Panc1 (cell line): ENCODE measurements at regions not wholly inside any gene's neighbourhood (a gene's known extent, or its start where the extent isn't known, plus 50 kb on each side); places are given as distances from the start of the nearest gene placed in this dataset.

Experiments used
- ATAC-seq: fragments of 200-7000 bp; cut with Tn5 transposase; 2 replicates; pipeline ENCODE4 v1.9.1; 2020; ENCODE audit warnings: mild to moderate bottlenecking, moderate library complexity
- BruUV-seq: library from RNA; stranded (reverse); fragments of 400-500 nt; replicated peaks from 2 replicates; lab custom pipeline; 2021; lab: Mats Ljungman, UMichigan
- CTCF ChIA-PET: fragments of 300-600 bp; sonication (Branson Sonifier 250); formaldehyde crosslinking; loops from one replicate; lab custom pipeline; 2022; ENCODE audit warnings: antibody characterized with exemption; lab: Charles Lee
- POLR2A ChIA-PET: fragments of 300-600 bp; sonication (Branson Sonifier 250); formaldehyde crosslinking; loops from one replicate; lab custom pipeline; 2022; ENCODE audit warnings: antibody characterized with exemption; lab: Charles Lee
- DNase-seq: peaks from one replicate; pipeline ENCODE4 v3.0.0-alpha.2; 2010; ENCODE audit warnings: low read depth, low spot score
- H3K27ac ChIP-seq: 2 replicates; pipeline ENCODE4 v1.5.1; 2011; ENCODE audit warnings: mild to moderate bottlenecking, low read length, inconsistent platforms
- H3K27me3 ChIP-seq: fragments of 200-500 bp; sonication (Bioruptor generic); 2 replicates; pipeline ENCODE4 v1.6.0; 2014; ENCODE audit warnings: low read length, inconsistent platforms; ENCODE audit not compliant: control insufficient read depth, insufficient read depth
- H3K36me3 ChIP-seq: fragments of 200-500 bp; sonication (Bioruptor generic); 2 replicates; pipeline ENCODE4 v1.5.1; 2014; ENCODE audit warnings: inconsistent platforms, mild to moderate bottlenecking, low read length, moderate library complexity; ENCODE audit not compliant: control insufficient read depth, insufficient read depth
- H3K4me1 ChIP-seq: 2 replicates; pipeline ENCODE4 v1.5.1; 2011; ENCODE audit warnings: inconsistent platforms, mild to moderate bottlenecking, low read length, moderate library complexity; ENCODE audit not compliant: control insufficient read depth, insufficient read depth
- H3K4me3 ChIP-seq, 2 experiments: 2 replicates each; pipeline ENCODE4 v1.5.1; 2011 to 2012; ENCODE audit warnings: low read depth in 2 of 2, low read length in 2 of 2, mild to moderate bottlenecking in 2 of 2, inconsistent platforms in 1 of 2, moderate library complexity in 1 of 2
- H3K9me3 ChIP-seq: fragments of 200-500 bp; sonication (Bioruptor generic); 2 replicates; pipeline ENCODE4 v1.5.1; 2014; ENCODE audit warnings: low read depth, mild to moderate bottlenecking, inconsistent platforms, low read length, moderate library complexity; ENCODE audit not compliant: control insufficient read depth, insufficient read depth
- CTCF ChIP-seq: fragments of 450-650 bp; IDR thresholded peaks from 2 replicates; pipeline ENCODE4 v1.5.1; 2017; ENCODE audit warnings: mild to moderate bottlenecking
- POLR2AphosphoS5 ChIP-seq: IDR thresholded peaks from 2 replicates; pipeline ENCODE4 v1.6.1; 2012; ENCODE audit warnings: mild to moderate bottlenecking, low read depth, low read length, moderate library complexity
- REST ChIP-seq, 2 experiments: IDR thresholded peaks; 2 replicates each; pipeline ENCODE4 v1.6.1; 2011 to 2012; ENCODE audit warnings: low read depth in 2 of 2, control low read depth in 1 of 2, low read length in 1 of 2, mild to moderate bottlenecking in 1 of 2, moderate library complexity in 1 of 2; ENCODE audit not compliant: insufficient read depth in 1 of 2
- SIN3A ChIP-seq: IDR thresholded peaks from 2 replicates; pipeline ENCODE4 v1.6.1; 2012; ENCODE audit warnings: low read depth, mild to moderate bottlenecking, low read length, moderate library complexity, borderline replicate concordance; ENCODE audit not compliant: insufficient read depth
- TCF7L2 ChIP-seq: IDR thresholded peaks from 2 replicates; pipeline ENCODE4 v1.6.1; 2011; ENCODE audit warnings: mild to moderate bottlenecking, low read depth, low read length, inconsistent platforms
- in situ Hi-C: cut with HindIII; loops from 2 replicates; pipeline ENCODE4 v1.10.0; 2016; ENCODE audit warnings: low sequenced_read_pairs, low pct_unique_long_range_greater_than_20kb
- intact Hi-C: fragments of 100-400 bp; cut with micrococcal nuclease; formaldehyde crosslinking; loops from one replicate; pipeline ENCODE4 v1.10.0; 2022; ENCODE audit not compliant: unreplicated experiment

- in situ Hi-C loops (no loop called here), intact Hi-C loops (no loop called here)
- POLR2A ChIA-PET: no interaction called here
- H3K27ac ChIP-seq: no peak overlapping the region
- no peaks in the 10 kb centered on the region for H3K4me1 ChIP-seq
- BruUV-seq: no TSS peak
- H3K27me3 ChIP-seq: no peaks in the 10 kb centered on the region
- DNase-seq (no peak), ATAC-seq (no peak)
- H3K4me3 ChIP-seq: no peak overlapping the region
- no peaks in the 10 kb centered on the region for H3K9me3 ChIP-seq
- TF ChIP-seq CTCF (no peak), SIN3A (no peak), TCF7L2 (no peak), POLR2AphosphoS5 (no peak), REST (IDR thresholded peaks at IDR 0.05; ENCODE audit: insufficient read depth in 1 of 2, low read depth in 2 of 2, low read length in 1 of 2) (no peak)
- no peaks in the 10 kb centered on the region for H3K36me3 ChIP-seq
- CTCF ChIA-PET: no interaction called here
Measured at GRCh38 chr2:198815626-198816025, 642.1 kb downstream of the SATB2 start.

GRCh38 chr2:198811198-198811597 lies 646.5 kb downstream of the SATB2 start:
- intact Hi-C loops: no loop called here
- POLR2A ChIA-PET: no interaction called here
- Histone ChIP-seq H3K27me3 (no peaks in the 10 kb centered on the region), H3K36me3 (no peaks in the 10 kb centered on the region), H3K4me3 (no peak overlapping the region), H3K9me3 (no peaks in the 10 kb centered on the region), H3K27ac (no peak overlapping the region), H3K4me1 (no peaks in the 10 kb centered on the region)
- CTCF ChIA-PET: no interaction called here
- ATAC-seq (no peak), DNase-seq (no peak)
- TF ChIP-seq TCF7L2: no peak
- no peak for TF ChIP-seq CTCF
- TF ChIP-seq SIN3A: no peak
- no peak for TF ChIP-seq POLR2AphosphoS5
- TF ChIP-seq REST (IDR thresholded peaks at IDR 0.05; ENCODE audit: insufficient read depth in 1 of 2, low read depth in 2 of 2, low read length in 1 of 2): no peak
- no TSS peak for BruUV-seq
- in situ Hi-C loops: no loop called here
